Stimulated activated CD4-positive, alpha-beta T cell treated with anti-CD3 and anti-CD28 coated beads, Interleukin-1b, Interleukin-23, amount 100 ng/mL, for 24 hours (primary cell): ENCODE measurements at regions not wholly inside any gene's neighbourhood (a gene's known extent, or its start where the extent isn't known, plus 50 kb on each side); places are given as distances from the start of the nearest gene placed in this dataset.
"Not testable (repeated sequence)": the region's sequence is repeated elsewhere in the genome, so short reads cannot be mapped to it uniquely, and the experiment has no call there.

ENCODE experiments used
- DNase-seq, 4 experiments: peaks; one replicate each; pipeline ENCODE4 v3.0.0-alpha.2; 2020; ENCODE audit warnings: low read depth in 4 of 4, low spot score in 1 of 4

GRCh38 chr15:23913081-23913480 lies 226.0 kb upstream of the NDN start:
- DNase-seq = no peak

DNA sequence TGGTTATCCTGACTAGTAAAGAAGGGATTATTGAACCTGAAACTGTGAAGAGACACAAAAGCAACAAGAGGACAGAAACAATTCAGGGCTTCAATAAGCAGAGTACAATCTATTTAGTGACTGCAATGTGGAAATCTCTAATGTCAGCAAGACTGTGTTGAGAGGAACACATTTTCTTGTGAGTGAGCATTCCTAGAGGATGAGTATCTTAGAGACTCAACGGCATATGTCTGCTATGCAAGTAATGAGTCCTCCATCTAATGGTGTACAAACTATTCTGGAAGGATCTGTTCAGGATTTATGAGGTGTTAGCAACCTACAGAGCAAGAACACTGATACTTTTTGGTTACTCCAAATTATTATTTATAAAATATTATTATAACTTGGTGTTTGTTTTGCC lies 226.5 kb upstream of the NDN start:
- DNase-seq = no peak

GRCh38 chr15:23924686-23925085 lies 237.6 kb upstream of the NDN start:
- no peak for DNase-seq

DNA sequence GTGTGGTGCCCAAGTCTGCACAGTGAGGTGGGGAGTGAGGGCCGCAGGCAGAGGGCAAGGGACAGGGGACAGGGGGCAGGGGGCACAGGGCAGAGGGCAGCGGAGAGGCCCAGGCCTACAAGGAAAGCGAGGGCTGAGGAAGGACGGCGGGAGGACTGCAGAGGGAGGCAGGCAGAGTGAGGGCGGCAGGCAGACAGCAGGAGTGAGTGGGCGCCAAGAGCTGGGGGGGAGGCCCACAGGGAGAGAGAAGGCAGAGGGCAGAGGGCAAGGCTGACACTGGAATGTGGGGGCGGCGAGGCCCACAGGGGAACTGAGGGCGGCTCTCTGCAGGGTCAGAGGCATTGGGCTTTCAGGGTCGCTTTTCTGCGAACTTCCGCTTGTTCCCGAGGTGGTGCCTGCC lies 267.8 kb upstream of the NDN start:
- no peak for DNase-seq

DNA sequence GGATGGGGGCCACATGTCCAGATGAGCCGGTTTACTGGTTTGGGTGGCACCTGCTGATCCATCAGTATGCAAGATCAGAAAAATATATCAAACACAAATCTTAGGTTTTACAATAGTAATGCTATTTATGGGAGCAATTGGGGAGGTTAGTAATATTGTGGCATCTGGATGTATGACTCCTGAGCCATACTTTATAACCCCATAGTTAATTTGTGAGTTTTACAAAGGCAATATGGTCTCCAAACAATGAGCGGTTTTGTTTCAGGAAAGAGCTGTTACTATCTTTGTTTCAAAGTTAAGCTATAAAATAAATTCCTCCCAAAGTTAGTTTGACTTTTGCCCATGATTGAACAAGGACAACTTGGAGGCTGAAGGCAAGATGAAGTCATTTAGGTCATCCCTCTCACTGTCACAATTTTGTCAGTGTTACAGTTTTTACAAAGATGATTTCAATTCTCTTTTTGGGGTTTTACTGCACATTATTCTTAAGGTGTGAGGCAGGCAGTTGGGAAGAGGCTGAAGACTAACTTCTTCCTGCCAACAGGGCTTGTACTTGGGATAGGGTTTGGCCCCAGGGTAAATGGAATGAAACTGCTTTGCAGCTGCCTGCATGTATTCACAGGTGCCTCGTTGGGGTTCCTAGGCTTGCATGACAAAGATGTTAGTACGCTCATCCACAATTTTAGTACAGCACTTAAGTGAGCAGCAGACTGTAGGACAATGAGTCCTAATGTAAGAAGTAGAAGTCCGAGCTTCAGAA lies 296.6 kb upstream of the NDN start:
- no peak for DNase-seq

DNA sequence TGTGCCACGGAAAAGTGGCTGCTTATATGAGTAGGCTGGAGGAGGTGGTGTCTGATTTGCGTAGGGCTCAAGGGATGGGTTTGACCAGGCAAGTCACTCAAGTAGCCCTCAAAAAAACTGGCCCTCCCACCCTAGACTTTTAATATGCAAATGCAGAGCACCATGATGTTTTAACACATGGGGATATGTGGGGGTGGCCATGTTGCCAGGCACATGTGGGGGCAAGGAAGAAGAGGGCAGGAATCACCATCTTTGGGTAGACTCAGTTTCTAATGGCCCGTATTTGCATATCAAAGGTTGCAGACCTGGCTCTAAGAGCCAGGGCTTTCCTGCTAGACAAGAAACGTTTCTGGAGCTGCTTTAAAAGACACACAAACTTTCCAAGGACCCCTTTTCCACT lies 307.2 kb upstream of the NDN start:
- DNase-seq = no peak

GRCh38 chr15:23998056-23998455 lies 311.0 kb upstream of the NDN start:
- no peak for DNase-seq

DNA sequence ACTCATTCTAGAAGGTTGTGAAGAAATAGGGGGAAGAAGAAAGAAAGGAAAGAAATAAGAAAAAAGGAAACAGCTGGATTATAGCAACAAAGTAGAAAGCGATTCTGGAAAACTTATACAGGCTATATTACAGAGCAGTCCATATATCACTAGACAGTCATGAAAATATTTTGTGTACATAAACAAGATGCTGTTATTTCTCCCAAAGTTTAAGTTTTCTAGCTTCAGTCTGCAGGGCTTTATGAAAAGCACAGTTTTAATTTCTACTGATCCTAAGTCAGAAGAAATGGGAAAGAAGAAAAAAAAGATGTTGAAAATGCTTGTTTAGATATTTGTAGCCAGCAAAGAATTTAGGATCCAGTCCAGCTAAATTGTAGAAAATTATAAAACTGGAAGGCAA lies 321.4 kb upstream of the NDN start:
- DNase-seq = no peak

DNA sequence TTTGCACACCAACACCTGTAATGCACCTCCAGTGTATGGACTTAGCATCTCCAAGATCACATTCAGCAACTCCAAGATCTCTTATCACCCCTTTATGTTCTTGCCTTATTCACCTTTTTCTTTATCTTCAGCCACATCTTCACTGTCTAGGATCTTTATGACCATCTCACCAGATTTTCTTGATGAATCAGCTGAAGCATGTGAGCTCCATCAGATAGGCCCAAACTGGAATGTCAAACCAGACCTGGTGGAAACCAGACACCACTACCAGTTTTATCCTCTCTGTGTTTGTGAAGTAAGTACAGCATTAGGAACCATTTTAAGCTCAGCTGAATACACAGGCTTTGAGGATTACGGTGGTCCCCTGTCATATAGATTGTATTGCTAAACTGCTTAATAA lies 330.4 kb upstream of the NDN start:
- DNase-seq = no peak

GRCh38 chr15:24039683-24040082 lies 352.6 kb upstream of the NDN start:
- no peak for DNase-seq

DNA sequence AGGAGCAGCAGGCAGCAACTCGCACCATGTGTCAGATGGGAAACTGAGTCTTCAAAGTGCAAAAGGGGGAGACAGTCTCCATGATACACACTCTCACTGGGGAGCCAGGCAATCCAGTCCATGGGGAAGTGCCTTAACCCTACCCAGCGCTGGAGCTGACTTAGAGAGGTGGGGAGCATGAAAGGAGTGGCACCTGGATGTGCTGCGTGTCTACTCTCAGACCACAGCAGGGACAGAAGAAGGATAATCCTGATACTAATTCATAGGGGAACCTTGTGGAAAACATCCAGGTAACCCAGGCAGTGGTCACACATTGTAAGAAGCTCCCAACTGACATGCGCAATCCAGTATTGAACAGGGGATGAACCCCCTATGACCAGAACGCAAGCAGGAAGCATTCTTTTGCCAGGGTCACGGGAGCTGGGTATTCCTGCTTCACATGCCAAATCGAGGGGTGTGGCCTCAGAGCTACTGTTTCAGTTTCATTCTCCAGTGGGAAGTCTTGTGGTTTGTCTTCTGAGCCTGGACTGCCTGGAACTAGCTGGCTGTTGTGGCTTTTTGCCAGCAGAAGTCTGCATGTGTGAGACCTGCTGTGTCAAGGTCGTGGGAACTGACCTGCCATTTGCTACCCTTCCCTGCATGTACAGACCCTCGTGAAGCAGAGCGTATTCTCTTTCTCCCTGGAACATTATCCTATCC lies 367.6 kb upstream of the NDN start:
- DNase-seq = no peak

DNA sequence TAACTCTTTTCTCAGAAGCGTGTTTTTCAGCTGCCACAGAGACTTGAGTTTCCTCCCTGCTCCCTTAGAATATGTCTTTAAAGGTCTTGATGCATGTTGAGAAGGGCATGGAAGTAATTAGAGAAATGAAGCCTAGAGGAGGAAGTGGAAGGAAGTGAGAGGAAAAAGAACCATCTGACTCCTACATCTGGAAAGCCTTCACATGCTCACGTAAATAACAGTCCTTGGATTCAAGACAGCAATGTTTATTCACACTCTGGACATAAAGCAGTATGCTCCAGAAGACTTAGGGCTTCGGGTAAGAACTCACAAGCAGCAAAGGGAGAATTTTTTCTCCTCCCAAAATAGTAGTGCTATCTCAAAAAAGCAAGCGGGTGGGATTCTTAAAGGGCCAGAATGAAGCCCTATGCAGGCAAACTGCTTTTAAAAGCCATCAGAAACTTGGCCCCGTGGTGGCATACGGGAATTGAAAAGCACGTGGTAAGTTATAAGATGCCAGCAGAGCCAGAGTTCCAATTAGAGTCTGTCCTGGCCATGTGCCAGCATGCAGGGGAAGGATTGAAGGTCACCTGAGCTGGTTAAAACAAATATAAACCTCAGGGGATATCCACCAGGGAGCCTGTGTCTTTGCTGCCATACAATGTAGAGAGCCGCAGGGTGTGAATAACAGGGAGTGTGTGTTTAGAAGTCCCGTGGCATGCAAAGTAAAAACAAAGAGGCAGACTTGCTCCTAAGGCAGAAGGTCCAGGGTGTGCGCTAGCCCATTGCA lies 380.8 kb upstream of the NDN start:
- no peak for DNase-seq

DNA sequence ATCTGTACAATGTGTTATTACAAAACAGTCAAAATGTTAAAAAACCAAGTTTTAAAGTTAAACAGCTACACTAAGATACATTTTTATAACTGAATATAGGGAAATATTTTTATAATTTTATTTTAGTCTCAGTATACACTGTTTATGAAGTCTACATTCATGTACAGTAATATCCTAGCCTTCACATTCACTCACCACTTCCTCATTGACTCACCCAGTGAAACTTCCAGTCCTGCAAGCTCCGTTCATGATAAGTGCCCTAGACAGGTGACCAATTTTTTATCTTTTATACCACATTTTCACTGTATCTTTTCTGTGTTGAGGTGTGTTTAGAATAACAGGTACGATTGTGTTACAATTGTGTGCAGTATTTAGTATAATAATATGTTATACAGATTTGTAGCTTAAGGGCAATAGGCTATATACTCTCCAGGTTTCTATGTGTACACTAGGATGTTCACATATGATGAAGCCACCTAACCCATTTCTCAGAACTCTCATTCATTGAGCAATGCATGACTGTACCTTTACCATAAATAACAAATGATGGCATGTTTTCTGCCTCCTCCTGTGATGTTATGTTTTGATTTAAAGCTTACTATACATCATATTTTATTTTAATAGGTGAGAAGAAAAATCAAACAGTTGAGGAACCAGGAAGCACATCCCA lies 388.4 kb upstream of the NDN start:
- no peak for DNase-seq

GRCh38 chr15:24076090-24076784 lies 389.1 kb upstream of the NDN start:
- DNase-seq = no peak

- no peak for DNase-seq
Observed at GRCh38 chr15:24078310-24079029, 391.4 kb upstream of the NDN start.

DNA sequence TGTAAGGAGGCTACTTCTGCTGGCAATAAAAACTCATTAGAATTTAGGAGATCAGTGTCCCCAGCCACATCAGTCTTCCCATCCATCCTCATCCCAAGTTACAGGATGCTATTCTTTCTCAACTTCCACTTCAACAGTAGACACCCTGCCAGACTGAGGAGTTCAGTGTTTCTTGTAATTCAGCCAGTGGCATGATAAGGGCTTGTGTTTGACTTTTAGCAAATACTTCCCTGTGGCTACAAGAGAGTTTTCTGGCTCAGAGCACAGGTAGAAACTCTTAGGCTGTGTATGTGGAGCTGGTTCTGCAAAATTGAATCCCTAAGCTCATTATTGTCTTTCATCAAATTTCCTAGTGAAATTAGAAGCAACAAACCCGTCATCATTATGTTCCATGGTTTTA lies 401.8 kb upstream of the NDN start:
- DNase-seq = not testable (repeated sequence)

DNA sequence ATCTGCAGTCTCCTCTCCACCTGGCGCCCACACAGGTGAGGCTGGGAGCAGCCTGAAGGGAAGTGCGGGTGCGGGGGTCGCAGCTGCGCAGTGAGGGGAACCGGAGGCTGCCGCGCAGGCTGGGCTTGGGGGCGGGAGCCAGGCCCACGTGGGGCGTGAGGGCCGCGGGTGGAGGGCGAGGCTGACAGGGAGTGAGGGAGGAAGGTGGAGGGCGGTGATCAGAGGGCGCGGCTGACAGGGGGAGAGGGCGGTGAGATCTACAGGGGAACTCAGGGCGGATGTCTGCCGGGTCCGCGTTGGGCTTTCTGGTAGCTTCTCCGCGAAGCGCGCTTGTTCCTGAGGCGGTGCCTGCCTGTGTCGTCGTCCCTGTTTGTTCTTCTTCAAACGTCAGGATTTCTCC lies 414.4 kb upstream of the NDN start:
- not testable (repeated sequence) for DNase-seq

GRCh38 chr15:24107524-24107923 lies 420.4 kb upstream of the NDN start:
- not testable (repeated sequence) for DNase-seq

GRCh38 chr15:24107948-24108347 lies 420.8 kb upstream of the NDN start:
- DNase-seq = not testable (repeated sequence)

- DNase-seq = not testable (repeated sequence)
Observed at GRCh38 chr15:24108349-24108748, 421.2 kb upstream of the NDN start.
